Epithelial cell of proximal tubule (primary cell): ENCODE measurements at regions not wholly inside any gene's neighbourhood (a gene's known extent, or its start where the extent isn't known, plus 50 kb on each side); places are given as distances from the start of the nearest gene placed in this dataset.
"Not testable (repeated sequence)": the region's sequence is repeated elsewhere in the genome, so short reads cannot be mapped to it uniquely, and the experiment has no call there.

Source experiments
- DNase-seq: peaks from one replicate; pipeline ENCODE4 v3.0.0-alpha.2; 2011; ENCODE audit warnings: low read depth
- H3K4me3 ChIP-seq: 2 replicates; pipeline ENCODE4 v1.5.1; 2011; ENCODE audit warnings: low read depth, mild to moderate bottlenecking, low read length
- TF ChIP-seq, protein P1 (sequence below): conservative IDR thresholded peaks from 2 replicates; pipeline ENCODE4 v1.5.1; 2012; ENCODE audit warnings: low read depth, mild to moderate bottlenecking, low read length

DNA sequence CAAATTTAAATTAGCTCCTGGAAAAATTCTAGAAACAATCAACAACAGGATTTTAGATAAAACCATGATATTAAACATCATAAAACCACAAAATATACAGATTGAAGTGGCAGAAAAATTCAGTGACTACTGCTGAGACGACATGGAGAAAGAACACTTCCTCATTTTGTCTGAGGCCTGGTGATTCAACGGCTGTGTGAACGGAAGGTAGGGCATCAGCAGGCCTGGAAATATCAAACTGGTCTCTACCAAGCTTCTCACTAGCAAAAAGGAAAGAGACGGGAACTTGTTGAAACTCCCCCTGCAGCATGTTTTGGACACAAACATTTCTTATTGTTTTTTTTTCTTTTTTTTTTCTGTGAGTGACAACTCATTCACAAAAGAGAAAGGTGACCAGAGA is 58.0 kb upstream of the AHI1 start:
- no peak for DNase-seq
- no peak overlapping the region for H3K4me3 ChIP-seq
- TF ChIP-seq, protein P1, sequence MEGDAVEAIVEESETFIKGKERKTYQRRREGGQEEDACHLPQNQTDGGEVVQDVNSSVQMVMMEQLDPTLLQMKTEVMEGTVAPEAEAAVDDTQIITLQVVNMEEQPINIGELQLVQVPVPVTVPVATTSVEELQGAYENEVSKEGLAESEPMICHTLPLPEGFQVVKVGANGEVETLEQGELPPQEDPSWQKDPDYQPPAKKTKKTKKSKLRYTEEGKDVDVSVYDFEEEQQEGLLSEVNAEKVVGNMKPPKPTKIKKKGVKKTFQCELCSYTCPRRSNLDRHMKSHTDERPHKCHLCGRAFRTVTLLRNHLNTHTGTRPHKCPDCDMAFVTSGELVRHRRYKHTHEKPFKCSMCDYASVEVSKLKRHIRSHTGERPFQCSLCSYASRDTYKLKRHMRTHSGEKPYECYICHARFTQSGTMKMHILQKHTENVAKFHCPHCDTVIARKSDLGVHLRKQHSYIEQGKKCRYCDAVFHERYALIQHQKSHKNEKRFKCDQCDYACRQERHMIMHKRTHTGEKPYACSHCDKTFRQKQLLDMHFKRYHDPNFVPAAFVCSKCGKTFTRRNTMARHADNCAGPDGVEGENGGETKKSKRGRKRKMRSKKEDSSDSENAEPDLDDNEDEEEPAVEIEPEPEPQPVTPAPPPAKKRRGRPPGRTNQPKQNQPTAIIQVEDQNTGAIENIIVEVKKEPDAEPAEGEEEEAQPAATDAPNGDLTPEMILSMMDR, result no peak

DNA sequence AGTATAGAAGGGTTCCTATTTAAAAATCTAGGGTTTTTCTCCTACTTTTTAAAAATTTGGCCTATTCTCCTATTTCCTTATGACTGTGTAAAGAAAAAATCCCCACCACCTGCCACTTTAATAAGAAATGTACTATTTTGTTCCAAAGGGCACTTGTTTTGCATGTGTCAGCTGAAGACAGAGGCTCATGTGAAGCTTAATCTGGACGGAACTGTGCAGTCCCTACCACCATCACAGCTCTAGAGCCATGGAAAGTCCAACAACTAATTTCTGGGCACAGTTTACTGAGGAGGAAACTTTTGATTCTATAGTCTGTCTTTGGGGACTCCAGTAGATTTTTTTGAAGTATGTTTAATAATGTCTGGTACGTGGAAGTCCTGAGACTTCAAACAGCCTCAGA is 60.0 kb upstream of the AHI1 start:
- H3K4me3 ChIP-seq, result no peak overlapping the region
- TF ChIP-seq, protein P1, result no peak
- DNase-seq, result no peak

DNA sequence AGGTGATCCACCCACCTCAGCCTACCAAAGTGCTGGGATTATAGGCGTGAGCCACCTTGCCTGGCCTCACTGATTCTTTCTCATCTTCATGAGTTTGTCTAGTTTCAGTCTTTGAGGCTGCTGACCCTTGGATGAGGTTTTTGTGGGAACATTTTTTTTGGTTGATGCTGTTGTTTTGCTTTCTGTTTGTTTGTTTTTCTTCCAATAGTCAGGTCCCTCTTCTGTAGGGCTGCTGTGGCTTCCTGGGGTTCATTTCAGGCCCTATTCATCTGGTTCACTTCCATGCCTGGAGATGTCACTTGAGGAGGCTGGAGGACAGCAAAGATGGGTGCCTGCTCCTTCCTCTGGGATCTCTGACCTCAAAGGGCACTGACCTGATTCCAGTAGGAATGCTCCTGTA is 68.1 kb upstream of the AHI1 start:
- H3K4me3 ChIP-seq, DNase-seq: not testable (repeated sequence)

DNA sequence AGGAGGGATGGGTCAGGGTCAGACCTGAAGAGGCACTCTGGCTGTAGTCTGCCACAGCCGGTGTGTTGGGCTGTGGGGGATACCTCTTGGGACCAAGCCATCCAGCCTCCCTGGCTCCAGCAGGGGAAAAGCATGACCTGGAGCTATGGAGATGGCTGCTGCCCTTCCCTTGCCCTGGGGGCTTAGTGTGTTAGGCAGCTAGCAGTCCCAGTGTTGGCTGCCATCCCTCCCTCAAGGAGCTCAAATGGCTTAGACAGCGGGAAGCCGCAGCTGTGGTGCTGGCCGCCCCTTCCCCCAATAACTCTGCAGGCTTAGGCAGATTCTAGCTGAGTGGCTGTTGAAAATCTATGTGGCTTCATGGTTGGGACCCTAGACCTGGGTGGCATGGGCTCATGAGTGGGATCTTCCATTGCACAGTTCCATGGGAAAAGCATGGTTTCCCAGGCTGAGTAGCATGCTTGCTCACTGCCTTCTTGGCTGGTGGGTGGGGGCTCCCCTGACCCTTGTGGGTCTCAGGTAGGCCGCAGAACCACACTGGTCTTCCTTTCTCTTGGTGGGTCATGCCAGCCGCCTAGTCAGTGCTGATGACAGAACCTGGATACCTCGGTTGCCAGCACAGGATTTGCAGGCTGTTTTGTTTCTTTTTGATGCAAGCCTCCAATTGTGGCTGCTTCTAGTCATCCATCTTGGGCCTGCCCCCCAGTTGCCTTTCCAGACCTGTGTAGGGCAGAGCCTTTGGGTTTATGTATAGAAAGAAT is 69.0 kb upstream of the AHI1 start:
- TF ChIP-seq, protein P1, result no peak
- DNase-seq, result no peak
- no peak overlapping the region for H3K4me3 ChIP-seq

DNA sequence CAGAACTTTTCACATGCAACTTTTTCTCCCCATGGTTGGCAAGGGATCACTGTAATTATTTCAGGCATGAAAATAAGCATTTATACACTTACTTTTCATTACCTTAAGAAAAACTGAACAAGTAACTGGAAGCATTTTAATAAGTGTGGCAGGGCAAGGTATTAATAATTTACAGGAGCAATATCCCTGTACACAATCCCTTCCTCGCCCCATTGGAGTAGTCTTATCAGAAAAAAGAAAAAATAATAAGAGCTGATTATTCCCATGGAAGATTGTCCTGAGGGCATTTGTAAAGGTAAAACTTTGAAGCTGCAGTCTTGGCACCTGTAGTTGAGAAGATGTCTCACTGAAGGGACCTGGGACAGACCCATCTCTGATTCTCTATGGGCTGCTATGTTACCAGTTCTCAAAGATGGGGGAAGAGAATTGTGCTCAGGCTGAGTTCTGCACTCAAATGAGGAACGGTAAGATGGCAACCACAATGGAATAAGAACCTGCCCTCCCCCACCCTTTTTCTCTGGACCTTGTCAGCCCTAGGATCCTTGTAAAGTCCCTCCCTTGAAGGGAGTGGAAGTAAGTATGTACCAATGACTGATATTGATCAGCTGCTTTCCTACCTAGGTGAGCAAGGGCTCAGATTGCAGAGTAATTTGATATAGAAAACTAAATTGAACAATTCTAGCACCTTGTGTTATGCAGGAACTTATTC is 70.0 kb upstream of the AHI1 start:
- DNase-seq, result no peak
- TF ChIP-seq, protein P1, result no peak
- no peak overlapping the region for H3K4me3 ChIP-seq

DNA sequence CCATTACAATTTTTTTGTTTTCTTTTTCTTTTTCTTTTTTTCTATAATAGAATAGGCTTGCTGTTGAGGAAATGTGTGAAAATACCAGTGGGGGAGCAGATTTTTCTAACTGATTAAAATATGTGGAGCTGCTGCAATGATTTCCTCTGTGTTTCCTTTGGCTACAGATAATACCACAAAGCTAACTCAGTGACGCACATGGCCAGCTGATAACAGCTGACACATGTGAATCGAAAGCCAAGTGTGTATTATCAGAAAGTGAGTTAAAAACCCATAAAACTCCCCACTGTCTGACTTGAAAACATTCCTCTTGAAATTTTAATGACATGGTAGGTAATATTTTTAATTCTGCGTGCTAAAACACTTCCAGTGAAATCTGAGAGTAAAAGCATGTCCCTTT is 70.8 kb upstream of the AHI1 start:
- H3K4me3 ChIP-seq, result no peak overlapping the region
- TF ChIP-seq, protein P1, result no peak
- DNase-seq, result no peak

DNA sequence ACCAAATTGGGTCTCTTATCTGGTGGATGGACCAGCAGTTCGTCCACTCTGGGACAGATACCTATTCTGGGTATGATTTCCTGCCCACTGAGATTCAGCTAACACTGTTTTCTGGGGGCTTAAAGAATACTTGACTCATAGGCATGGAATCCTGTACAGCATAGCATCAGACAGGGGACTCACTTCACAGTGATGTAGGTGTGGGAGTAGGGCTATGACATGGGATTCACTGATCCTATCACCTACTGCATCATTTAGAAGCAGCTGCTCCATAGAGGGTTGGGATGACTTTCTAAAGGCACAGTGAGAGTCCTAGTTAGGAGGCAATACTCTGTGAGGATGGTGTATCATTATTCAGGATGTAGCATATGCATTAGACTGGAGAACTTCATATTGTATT is 74.5 kb upstream of the AHI1 start:
- DNase-seq, result no peak
- TF ChIP-seq, protein P1, result no peak
- no peak overlapping the region for H3K4me3 ChIP-seq
